WERI-Rb-1 (cell line): ENCODE measurements at regions not wholly inside any gene's neighbourhood (a gene's known extent, or its start where the extent isn't known, plus 50 kb on each side); places are given as distances from the start of the nearest gene placed in this dataset.

Experiments used
- DNase-seq: peaks from one replicate; pipeline ENCODE4 v3.0.0-alpha.2; 2020
- H3K27ac ChIP-seq: fragments of 250-450 bp; sonication (Bioruptor Pico); 2 replicates; pipeline ENCODE4 v1.5.1; 2020; ENCODE audit warnings: mild to moderate bottlenecking, moderate library complexity
- H3K27me3 ChIP-seq: fragments of 250-450 bp; sonication (Bioruptor Pico); 2 replicates; pipeline ENCODE4 v1.5.1; 2021; ENCODE audit warnings: mild to moderate bottlenecking, low read depth, moderate library complexity; ENCODE audit not compliant: insufficient read depth, severe bottlenecking
- H3K36me3 ChIP-seq: fragments of 250-450 bp; sonication (Bioruptor Pico); 2 replicates; pipeline ENCODE4 v1.5.1; 2020; ENCODE audit warnings: mild to moderate bottlenecking, moderate library complexity
- H3K4me3 ChIP-seq: 2 replicates; pipeline ENCODE4 v1.5.1; 2011; ENCODE audit warnings: low read depth, mild to moderate bottlenecking, control low read depth, low read length
- H3K9me3 ChIP-seq: fragments of 250-450 bp; sonication (Bioruptor Pico); 2 replicates; pipeline ENCODE4 v1.5.1; 2021; ENCODE audit warnings: mild to moderate bottlenecking, moderate library complexity; ENCODE audit not compliant: severe bottlenecking
- TF ChIP-seq, protein P1 (sequence below): IDR thresholded peaks from 2 replicates; pipeline ENCODE4 v1.5.1; 2011; ENCODE audit warnings: low read depth, mild to moderate bottlenecking, control low read depth, inconsistent platforms, low read length

GRCh38 chr16:13392341-13392740 lies 490.9 kb downstream of the SHISA9 start:
- Histone ChIP-seq H3K36me3 (no peaks in the 10 kb centered on the region), H3K27me3 (no peaks in the 10 kb centered on the region), H3K27ac (no peak overlapping the region), H3K9me3 (no peaks in the 10 kb centered on the region), H3K4me3 (no peak overlapping the region)
- no peak for DNase-seq
- TF ChIP-seq, protein P1, sequence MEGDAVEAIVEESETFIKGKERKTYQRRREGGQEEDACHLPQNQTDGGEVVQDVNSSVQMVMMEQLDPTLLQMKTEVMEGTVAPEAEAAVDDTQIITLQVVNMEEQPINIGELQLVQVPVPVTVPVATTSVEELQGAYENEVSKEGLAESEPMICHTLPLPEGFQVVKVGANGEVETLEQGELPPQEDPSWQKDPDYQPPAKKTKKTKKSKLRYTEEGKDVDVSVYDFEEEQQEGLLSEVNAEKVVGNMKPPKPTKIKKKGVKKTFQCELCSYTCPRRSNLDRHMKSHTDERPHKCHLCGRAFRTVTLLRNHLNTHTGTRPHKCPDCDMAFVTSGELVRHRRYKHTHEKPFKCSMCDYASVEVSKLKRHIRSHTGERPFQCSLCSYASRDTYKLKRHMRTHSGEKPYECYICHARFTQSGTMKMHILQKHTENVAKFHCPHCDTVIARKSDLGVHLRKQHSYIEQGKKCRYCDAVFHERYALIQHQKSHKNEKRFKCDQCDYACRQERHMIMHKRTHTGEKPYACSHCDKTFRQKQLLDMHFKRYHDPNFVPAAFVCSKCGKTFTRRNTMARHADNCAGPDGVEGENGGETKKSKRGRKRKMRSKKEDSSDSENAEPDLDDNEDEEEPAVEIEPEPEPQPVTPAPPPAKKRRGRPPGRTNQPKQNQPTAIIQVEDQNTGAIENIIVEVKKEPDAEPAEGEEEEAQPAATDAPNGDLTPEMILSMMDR: no peak

DNA sequence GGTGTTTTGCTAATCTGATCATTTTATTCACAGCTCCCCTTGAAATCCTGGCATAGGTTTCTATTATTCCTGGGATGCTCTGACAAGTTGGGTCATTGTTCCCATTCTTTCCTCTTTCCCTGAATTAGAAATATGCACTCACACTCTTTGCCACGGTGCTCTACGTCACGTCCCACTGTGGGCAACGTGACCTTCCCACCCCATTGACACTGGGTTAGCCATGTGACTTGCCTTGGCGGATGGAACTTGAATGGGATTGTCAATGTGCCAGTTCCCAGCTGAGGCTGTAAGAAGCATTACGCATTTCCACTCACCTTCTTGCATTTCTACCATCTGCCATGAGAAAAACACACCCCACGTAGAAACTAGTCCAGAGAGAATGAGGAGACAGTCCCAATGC lies 492.4 kb downstream of the SHISA9 start:
- no peak overlapping the region for H3K4me3 ChIP-seq
- H3K27ac ChIP-seq: no peak overlapping the region
- H3K27me3 ChIP-seq: no peaks in the 10 kb centered on the region
- DNase-seq: no peak
- no peaks in the 10 kb centered on the region for H3K9me3 ChIP-seq
- no peaks in the 10 kb centered on the region for H3K36me3 ChIP-seq
- TF ChIP-seq, protein P1: no peak

- Histone ChIP-seq H3K36me3 (no peaks in the 10 kb centered on the region), H3K9me3 (no peaks in the 10 kb centered on the region)
- TF ChIP-seq, protein P1: no peak
These were observed 493.1 kb downstream of the SHISA9 start for GRCh38 chr16:13394488-13394887.

DNA sequence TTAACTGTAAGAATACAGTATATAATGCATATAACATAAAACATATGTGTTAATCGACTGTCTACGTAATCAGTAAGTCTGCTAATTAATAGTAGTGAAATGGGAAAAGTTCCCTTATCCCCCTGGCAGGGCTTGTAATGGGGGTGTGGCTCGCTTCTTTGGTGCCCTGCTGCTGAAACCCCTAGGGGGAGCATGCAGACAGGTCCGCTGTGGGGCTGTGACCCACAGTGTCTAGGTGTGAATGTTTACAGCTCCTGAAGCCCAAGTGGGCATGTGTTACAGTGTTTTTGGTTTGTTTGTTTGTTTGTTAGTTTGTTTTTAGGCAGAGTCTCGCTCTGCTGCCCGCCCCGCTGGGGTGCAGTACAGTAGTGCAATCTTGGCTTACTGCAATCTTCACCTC lies 495.7 kb downstream of the SHISA9 start:
- no peak overlapping the region for H3K27ac ChIP-seq
- DNase-seq: peak; percentile 13
- H3K27me3 ChIP-seq: no peaks in the 10 kb centered on the region
- H3K36me3 ChIP-seq: no peaks in the 10 kb centered on the region
- H3K9me3 ChIP-seq: no peaks in the 10 kb centered on the region
- no peak overlapping the region for H3K4me3 ChIP-seq
- TF ChIP-seq, protein P1: peak; percentile 36; the same call in 1 of the 2 replicates

More at GRCh38 chr16:13394488-13394887, 493.1 kb downstream of the SHISA9 start:
- no peak overlapping the region for H3K4me3 ChIP-seq
- H3K27ac ChIP-seq: no peak overlapping the region
- DNase-seq: no peak
- no peaks in the 10 kb centered on the region for H3K27me3 ChIP-seq

- Histone ChIP-seq H3K36me3 (no peaks in the 10 kb centered on the region), H3K4me3 (no peak overlapping the region), H3K27ac (no peak overlapping the region), H3K9me3 (no peaks in the 10 kb centered on the region), H3K27me3 (no peaks in the 10 kb centered on the region)
- DNase-seq: no peak
- TF ChIP-seq, protein P1: no peak
These were observed 500.2 kb downstream of the SHISA9 start for GRCh38 chr16:13401641-13402040.

- Histone ChIP-seq H3K27me3 (no peaks in the 10 kb centered on the region), H3K4me3 (no peak overlapping the region), H3K27ac (no peak overlapping the region), H3K9me3 (no peaks in the 10 kb centered on the region), H3K36me3 (no peaks in the 10 kb centered on the region)
- TF ChIP-seq, protein P1: no peak
- no peak for DNase-seq
These were observed 501.2 kb downstream of the SHISA9 start for GRCh38 chr16:13402601-13403000.
